A673 (cell line): ENCODE measurements at regions not wholly inside any gene's neighbourhood (a gene's known extent, or its start where the extent isn't known, plus 50 kb on each side); places are given as distances from the start of the nearest gene placed in this dataset.
"Not testable (repeated sequence)": the region's sequence is repeated elsewhere in the genome, so short reads cannot be mapped to it uniquely, and the experiment has no call there.

Experiments
- BruUV-seq: library from RNA; stranded (reverse); fragments of 400-500 nt; replicated peaks from 2 replicates; lab custom pipeline; 2021; lab: Mats Ljungman, UMichigan
- CTCF ChIA-PET: fragments of 300-600 bp; sonication (Branson Sonifier 250); formaldehyde crosslinking; loops from one replicate; lab custom pipeline; 2022; ENCODE audit warnings: antibody characterized with exemption; lab: Charles Lee
- POLR2A ChIA-PET: fragments of 300-600 bp; sonication (Branson Sonifier 250); formaldehyde crosslinking; loops from one replicate; lab custom pipeline; 2022; ENCODE audit warnings: antibody characterized with exemption; ENCODE audit not compliant: low non-redundant PET; lab: Charles Lee
- DNase-seq: peaks from one replicate; pipeline ENCODE4 v3.0.0-alpha.2; 2015; ENCODE audit warnings: low spot score
- H3K27ac ChIP-seq: fragments of 200-600 bp; sonication (generic); 2 replicates; pipeline ENCODE4 v1.5.1; 2016; ENCODE audit warnings: mixed run types, low read depth, mild to moderate bottlenecking, mixed read lengths, antibody characterized with exemption, low read length; ENCODE audit not compliant: poor library complexity, severe bottlenecking
- H3K27me3 ChIP-seq: fragments of 200-600 bp; sonication (generic); replicated peaks from 2 replicates; pipeline ENCODE4 v1.6.1; 2017; ENCODE audit warnings: mixed run types, low read depth, mild to moderate bottlenecking, mixed read lengths, antibody characterized with exemption, low read length; ENCODE audit not compliant: insufficient read depth, poor library complexity
- H3K36me3 ChIP-seq: fragments of 200-600 bp; sonication (generic); 2 replicates; pipeline ENCODE4 v1.6.1; 2016; ENCODE audit warnings: mixed run types, mild to moderate bottlenecking, mixed read lengths, antibody characterized with exemption, low read length; ENCODE audit not compliant: insufficient read depth, poor library complexity, severe bottlenecking
- H3K4me1 ChIP-seq: fragments of 200-600 bp; sonication (generic); 2 replicates; pipeline ENCODE4 v1.6.1; 2017; ENCODE audit warnings: mixed run types, mild to moderate bottlenecking, mixed read lengths, antibody characterized with exemption, low read length; ENCODE audit not compliant: insufficient read depth, poor library complexity, severe bottlenecking
- H3K4me3 ChIP-seq: fragments of 200-600 bp; sonication (generic); 2 replicates; pipeline ENCODE4 v1.5.1; 2016; ENCODE audit warnings: low read depth, mixed run types, mild to moderate bottlenecking, mixed read lengths, low read length; ENCODE audit not compliant: poor library complexity, severe bottlenecking
- H3K9me3 ChIP-seq: fragments of 200-600 bp; sonication (generic); 2 replicates; pipeline ENCODE4 v1.6.1; 2016; ENCODE audit warnings: mixed run types, low read depth, mild to moderate bottlenecking, mixed read lengths, antibody characterized with exemption, low read length; ENCODE audit not compliant: poor library complexity, severe bottlenecking
- EZH2 ChIP-seq: fragments of 200-600 bp; sonication (generic); IDR thresholded peaks from 2 replicates; pipeline ENCODE4 v1.6.1; 2017; ENCODE audit warnings: borderline replicate concordance, low read depth, mild to moderate bottlenecking, mixed read lengths, antibody characterized with exemption, low read length; ENCODE audit not compliant: poor library complexity, severe bottlenecking
- intact Hi-C: fragments of 100-400 bp; cut with micrococcal nuclease; formaldehyde crosslinking; loops from one replicate; pipeline ENCODE4 v1.10.0; 2022; ENCODE audit not compliant: unreplicated experiment
- TF ChIP-seq, protein P1 (sequence below): fragments of 300-800, 200-600 bp; sonication (generic); conservative IDR thresholded peaks from 2 replicates; pipeline ENCODE4 v1.5.1; 2017; ENCODE audit warnings: low read depth, mild to moderate bottlenecking, antibody characterized with exemption, low read length, moderate library complexity, mixed read lengths

DNA sequence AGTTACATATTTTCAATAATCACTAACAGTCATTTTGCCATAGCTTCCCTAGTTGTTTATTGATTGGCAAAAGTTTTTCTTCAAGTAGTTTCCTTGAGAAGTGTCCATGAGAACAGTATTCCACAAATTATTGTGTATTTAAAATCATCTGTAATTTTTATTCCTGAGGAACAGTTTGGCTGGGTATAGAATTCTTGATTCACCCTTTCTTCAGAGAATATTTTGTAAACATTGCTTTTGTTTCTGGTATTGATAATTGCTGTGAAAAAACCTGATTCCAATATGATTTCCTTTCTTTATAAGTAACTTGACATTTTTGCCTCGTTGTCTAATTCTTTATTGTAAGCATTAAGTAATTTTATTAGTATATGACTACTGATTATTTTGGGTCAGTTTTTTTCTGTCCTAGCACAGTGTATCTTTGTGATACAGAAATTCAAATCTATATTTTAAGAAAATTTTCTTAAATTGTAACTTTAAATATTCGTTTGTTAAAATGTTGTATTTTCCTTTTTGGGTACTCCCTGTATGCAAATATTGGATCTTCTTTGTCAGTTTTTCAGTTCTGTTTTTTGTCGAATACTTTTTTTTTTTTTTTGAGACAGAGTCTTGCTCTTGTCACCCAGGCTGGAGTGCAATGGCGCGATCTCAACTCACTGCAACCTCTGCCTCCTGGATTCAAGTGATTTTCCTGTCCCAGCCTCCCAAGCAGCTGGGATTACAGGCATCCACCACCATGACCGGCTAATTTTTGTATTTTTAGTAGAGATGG is 162.0 kb upstream of the ATP2B1 start:
- peaks cover 4% of the 10 kb centered on the region for H3K9me3 ChIP-seq
- TF ChIP-seq, protein P1, sequence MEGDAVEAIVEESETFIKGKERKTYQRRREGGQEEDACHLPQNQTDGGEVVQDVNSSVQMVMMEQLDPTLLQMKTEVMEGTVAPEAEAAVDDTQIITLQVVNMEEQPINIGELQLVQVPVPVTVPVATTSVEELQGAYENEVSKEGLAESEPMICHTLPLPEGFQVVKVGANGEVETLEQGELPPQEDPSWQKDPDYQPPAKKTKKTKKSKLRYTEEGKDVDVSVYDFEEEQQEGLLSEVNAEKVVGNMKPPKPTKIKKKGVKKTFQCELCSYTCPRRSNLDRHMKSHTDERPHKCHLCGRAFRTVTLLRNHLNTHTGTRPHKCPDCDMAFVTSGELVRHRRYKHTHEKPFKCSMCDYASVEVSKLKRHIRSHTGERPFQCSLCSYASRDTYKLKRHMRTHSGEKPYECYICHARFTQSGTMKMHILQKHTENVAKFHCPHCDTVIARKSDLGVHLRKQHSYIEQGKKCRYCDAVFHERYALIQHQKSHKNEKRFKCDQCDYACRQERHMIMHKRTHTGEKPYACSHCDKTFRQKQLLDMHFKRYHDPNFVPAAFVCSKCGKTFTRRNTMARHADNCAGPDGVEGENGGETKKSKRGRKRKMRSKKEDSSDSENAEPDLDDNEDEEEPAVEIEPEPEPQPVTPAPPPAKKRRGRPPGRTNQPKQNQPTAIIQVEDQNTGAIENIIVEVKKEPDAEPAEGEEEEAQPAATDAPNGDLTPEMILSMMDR = no peak
- TF ChIP-seq EZH2 = no peak
- no TSS peak for BruUV-seq
- H3K36me3 ChIP-seq = no peaks in the 10 kb centered on the region
- no peak overlapping the region for H3K4me3 ChIP-seq
- no peaks in the 10 kb centered on the region for H3K4me1 ChIP-seq
- ChIA-PET CTCF (no interaction called here), POLR2A (no interaction called here)
- DNase-seq = no peak
- H3K27me3 ChIP-seq = no peaks in the 10 kb centered on the region
- intact Hi-C loops = no loop called here
- no peak overlapping the region for H3K27ac ChIP-seq

DNA sequence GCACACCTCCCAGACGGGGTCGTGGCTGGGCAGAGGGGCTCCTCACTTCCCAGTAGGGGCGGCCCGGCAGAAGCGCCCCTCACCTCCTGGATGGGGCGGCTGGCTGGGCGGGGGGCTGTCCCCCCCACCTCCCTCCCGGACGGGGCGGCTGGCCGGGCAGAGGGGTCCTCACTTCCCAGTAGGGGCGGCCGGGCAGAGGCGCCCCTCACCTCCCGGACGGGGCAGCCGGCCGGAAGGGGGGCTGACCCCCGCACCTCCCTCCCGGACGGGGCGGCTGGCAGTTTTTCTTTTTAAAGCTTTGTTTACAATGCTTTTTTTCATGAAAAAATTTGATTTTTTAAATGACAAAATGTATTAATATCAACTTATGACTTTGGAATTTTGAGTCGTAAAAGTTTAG is 159.0 kb upstream of the ATP2B1 start:
- intact Hi-C loops, BruUV-seq: not testable (repeated sequence)

DNA sequence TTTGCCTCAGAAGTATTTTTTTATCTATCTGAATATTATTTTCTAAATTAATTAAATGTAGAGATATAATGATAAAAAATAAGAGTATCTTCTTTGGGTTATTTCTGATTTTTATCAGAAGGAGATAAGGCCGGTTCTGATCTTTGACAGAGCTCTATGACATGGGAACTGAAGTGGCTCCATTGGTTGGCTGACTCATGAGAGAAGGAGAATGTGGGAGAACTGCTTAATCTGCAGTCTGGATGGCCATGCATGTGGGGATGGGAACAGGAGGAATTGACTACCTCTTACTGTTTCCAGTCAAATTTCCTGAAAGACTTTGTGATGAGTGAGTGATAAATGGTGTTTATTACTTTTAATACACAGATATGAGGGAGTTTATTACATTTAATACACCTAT is 155.8 kb upstream of the ATP2B1 start:
- Histone ChIP-seq H3K27ac (no peak overlapping the region), H3K4me1 (peaks cover 7% of the 10 kb centered on the region), H3K9me3 (no peaks in the 10 kb centered on the region), H3K36me3 (no peaks in the 10 kb centered on the region), H3K27me3 (no peaks in the 10 kb centered on the region), H3K4me3 (no peak overlapping the region)
- no TSS peak for BruUV-seq
- ChIA-PET CTCF (no interaction called here), POLR2A (no interaction called here)
- intact Hi-C loops = no loop called here
- no peak for DNase-seq
- TF ChIP-seq, protein P1 = no peak
- no peak for TF ChIP-seq EZH2

More for the DNA sequence above, 159.0 kb upstream of the ATP2B1 start:
- H3K4me3 ChIP-seq, H3K27ac ChIP-seq, H3K36me3 ChIP-seq, CTCF ChIA-PET, H3K9me3 ChIP-seq, H3K27me3 ChIP-seq, POLR2A ChIA-PET, DNase-seq, H3K4me1 ChIP-seq: not testable (repeated sequence)

DNA sequence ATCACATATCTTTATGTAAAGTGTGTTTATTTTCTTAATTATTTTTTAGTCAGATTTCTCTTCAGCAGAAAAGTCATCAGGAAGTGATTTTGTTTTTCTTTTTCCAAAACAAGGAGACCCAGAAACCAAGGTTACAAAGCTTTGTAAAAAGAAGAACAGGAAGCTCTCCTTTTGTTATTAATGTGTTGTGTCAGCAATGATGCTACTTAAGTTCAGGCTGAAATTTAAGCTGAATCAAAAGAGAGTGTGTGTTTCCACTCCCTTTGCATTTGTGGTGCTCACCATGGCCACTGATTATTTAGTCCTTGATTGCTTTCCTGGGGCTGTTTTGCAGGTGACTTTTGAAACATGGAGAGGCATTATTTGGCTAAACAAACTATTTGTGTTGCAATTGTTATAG is 155.3 kb upstream of the ATP2B1 start:
- peaks cover 7% of the 10 kb centered on the region for H3K4me1 ChIP-seq
- intact Hi-C loops = no loop called here
- H3K36me3 ChIP-seq = no peaks in the 10 kb centered on the region
- CTCF ChIA-PET = no interaction called here
- DNase-seq = peak; percentile 47
- H3K27me3 ChIP-seq = no peaks in the 10 kb centered on the region
- no peak for TF ChIP-seq EZH2
- TF ChIP-seq, protein P1 = no peak
- POLR2A ChIA-PET = no interaction called here
- H3K9me3 ChIP-seq = no peaks in the 10 kb centered on the region
- BruUV-seq = no TSS peak
- H3K27ac ChIP-seq = no peak overlapping the region
- no peak overlapping the region for H3K4me3 ChIP-seq
